GM10266 (cell line): ENCODE measurements at regions not wholly inside any gene's neighbourhood (a gene's known extent, or its start where the extent isn't known, plus 50 kb on each side); places are given as distances from the start of the nearest gene placed in this dataset.

Experiments used
- DNase-seq: peaks from one replicate; pipeline ENCODE4 v3.0.0; 2012; ENCODE audit errors: extremely low spot score
- CTCF ChIP-seq: IDR thresholded peaks from 2 replicates; pipeline ENCODE4 v1.5.1; 2012; ENCODE audit warnings: mild to moderate bottlenecking, low read depth; ENCODE audit not compliant: control insufficient read depth, insufficient read depth; ENCODE audit errors: missing control alignments

- DNase-seq, result no peak
- TF ChIP-seq CTCF, result no peak
Observed at GRCh38 chr16:60120586-60120985, 1386.5 kb upstream of the GOT2 start.

- no peak for DNase-seq
Observed at GRCh38 chr16:60110531-60110930, 1376.4 kb upstream of the GOT2 start.

GRCh38 chr16:60107871-60108270 lies 1373.8 kb upstream of the GOT2 start:
- DNase-seq, result no peak
- TF ChIP-seq CTCF, result no peak

More at GRCh38 chr16:60110531-60110930, 1376.4 kb upstream of the GOT2 start:
- TF ChIP-seq CTCF, result no peak

GRCh38 chr16:60107437-60107836 lies 1373.3 kb upstream of the GOT2 start:
- DNase-seq, result no peak
- no peak for TF ChIP-seq CTCF

- no peak for TF ChIP-seq CTCF
- DNase-seq, result no peak
Observed at GRCh38 chr16:60100371-60100770, 1366.3 kb upstream of the GOT2 start.

- DNase-seq, result no peak
- no peak for TF ChIP-seq CTCF
Observed at GRCh38 chr16:60091529-60091928, 1357.4 kb upstream of the GOT2 start.

- TF ChIP-seq CTCF, result no peak
- no peak for DNase-seq
Observed at GRCh38 chr16:60091071-60091470, 1357.0 kb upstream of the GOT2 start.
